ENCODE measurements at regions not wholly inside any gene's neighbourhood (a gene's known extent, or its start where the extent isn't known, plus 50 kb on each side); places are given as distances from the start of the nearest gene placed in this dataset.

- Mint-ChIP-seq H3K36me3 (ENCODE audit: low read depth) (no peaks in the 10 kb centered on the region), H3K4me3 (ENCODE audit: unreplicated experiment) (no peak overlapping the region), H3K27ac (ENCODE audit: unreplicated experiment) (no peak overlapping the region), H3K27me3 (ENCODE audit: low read depth) (peaks cover 2% of the 10 kb centered on the region), H3K4me1 (ENCODE audit: low read depth) (no peaks in the 10 kb centered on the region), H3K9me3 (ENCODE audit: low read depth) (no peaks in the 10 kb centered on the region)
- DNase-seq (ENCODE audit: low spot score): no peak
- TF ChIP-seq CTCF (IDR thresholded peaks at IDR 0.05): no peak
These were observed 243.2 kb downstream of the ELAVL2 start for GRCh38 chr9:23582836-23583235.

GRCh38 chr9:23586906-23587305, 239.1 kb downstream of the ELAVL2 start:
- H3K36me3 Mint-ChIP-seq (ENCODE audit: low read depth): no peaks in the 10 kb centered on the region
- no peak overlapping the region for H3K27ac Mint-ChIP-seq (ENCODE audit: unreplicated experiment)
- no peak for TF ChIP-seq CTCF (IDR thresholded peaks at IDR 0.05)
- H3K4me1 Mint-ChIP-seq (ENCODE audit: low read depth): no peaks in the 10 kb centered on the region
- peaks cover 2% of the 10 kb centered on the region for H3K27me3 Mint-ChIP-seq (ENCODE audit: low read depth)
- no peak overlapping the region for H3K4me3 Mint-ChIP-seq (ENCODE audit: unreplicated experiment)
- no peaks in the 10 kb centered on the region for H3K9me3 Mint-ChIP-seq (ENCODE audit: low read depth)
- no peak for DNase-seq (ENCODE audit: low spot score)

- DNase-seq (ENCODE audit: low spot score): no peak
- no peak for TF ChIP-seq CTCF (IDR thresholded peaks at IDR 0.05)
- no peaks in the 10 kb centered on the region for H3K9me3 Mint-ChIP-seq (ENCODE audit: low read depth)
- H3K27ac Mint-ChIP-seq (ENCODE audit: unreplicated experiment): no peak overlapping the region
- peaks cover 2% of the 10 kb centered on the region for H3K27me3 Mint-ChIP-seq (ENCODE audit: low read depth)
- H3K4me3 Mint-ChIP-seq (ENCODE audit: unreplicated experiment): no peak overlapping the region
- H3K36me3 Mint-ChIP-seq (ENCODE audit: low read depth): no peaks in the 10 kb centered on the region
- no peaks in the 10 kb centered on the region for H3K4me1 Mint-ChIP-seq (ENCODE audit: low read depth)
These were observed 238.6 kb downstream of the ELAVL2 start for GRCh38 chr9:23587433-23587832.

GRCh38 chr9:23587903-23588302, 238.1 kb downstream of the ELAVL2 start:
- DNase-seq (ENCODE audit: low spot score): no peak
- no peak for TF ChIP-seq CTCF (IDR thresholded peaks at IDR 0.05)
- no peak overlapping the region for H3K4me3 Mint-ChIP-seq (ENCODE audit: unreplicated experiment)
- H3K36me3 Mint-ChIP-seq (ENCODE audit: low read depth): no peaks in the 10 kb centered on the region
- no peaks in the 10 kb centered on the region for H3K4me1 Mint-ChIP-seq (ENCODE audit: low read depth)
- peaks cover 2% of the 10 kb centered on the region for H3K27me3 Mint-ChIP-seq (ENCODE audit: low read depth)
- no peak overlapping the region for H3K27ac Mint-ChIP-seq (ENCODE audit: unreplicated experiment)
- no peaks in the 10 kb centered on the region for H3K9me3 Mint-ChIP-seq (ENCODE audit: low read depth)

GRCh38 chr9:23590276-23591000, 235.6 kb downstream of the ELAVL2 start:
- H3K27ac Mint-ChIP-seq (ENCODE audit: unreplicated experiment): no peak overlapping the region
- H3K4me1 Mint-ChIP-seq (ENCODE audit: low read depth): no peaks in the 10 kb centered on the region

More at GRCh38 chr9:23590276-23591000, 235.6 kb downstream of the ELAVL2 start:
- Mint-ChIP-seq H3K9me3 (ENCODE audit: low read depth) (no peaks in the 10 kb centered on the region), H3K4me3 (ENCODE audit: unreplicated experiment) (no peak overlapping the region), H3K36me3 (ENCODE audit: low read depth) (no peaks in the 10 kb centered on the region), H3K27me3 (ENCODE audit: low read depth) (peaks cover 2% of the 10 kb centered on the region)
- no peak for DNase-seq (ENCODE audit: low spot score)
- TF ChIP-seq CTCF (IDR thresholded peaks at IDR 0.05): no peak
